ENCODE measurements at regions not wholly inside any gene's neighbourhood (a gene's known extent, or its start where the extent isn't known, plus 50 kb on each side); places are given as distances from the start of the nearest gene placed in this dataset.
"Not testable (repeated sequence)": the region's sequence is repeated elsewhere in the genome, so short reads cannot be mapped to it uniquely, and the experiment has no call there.

DNA sequence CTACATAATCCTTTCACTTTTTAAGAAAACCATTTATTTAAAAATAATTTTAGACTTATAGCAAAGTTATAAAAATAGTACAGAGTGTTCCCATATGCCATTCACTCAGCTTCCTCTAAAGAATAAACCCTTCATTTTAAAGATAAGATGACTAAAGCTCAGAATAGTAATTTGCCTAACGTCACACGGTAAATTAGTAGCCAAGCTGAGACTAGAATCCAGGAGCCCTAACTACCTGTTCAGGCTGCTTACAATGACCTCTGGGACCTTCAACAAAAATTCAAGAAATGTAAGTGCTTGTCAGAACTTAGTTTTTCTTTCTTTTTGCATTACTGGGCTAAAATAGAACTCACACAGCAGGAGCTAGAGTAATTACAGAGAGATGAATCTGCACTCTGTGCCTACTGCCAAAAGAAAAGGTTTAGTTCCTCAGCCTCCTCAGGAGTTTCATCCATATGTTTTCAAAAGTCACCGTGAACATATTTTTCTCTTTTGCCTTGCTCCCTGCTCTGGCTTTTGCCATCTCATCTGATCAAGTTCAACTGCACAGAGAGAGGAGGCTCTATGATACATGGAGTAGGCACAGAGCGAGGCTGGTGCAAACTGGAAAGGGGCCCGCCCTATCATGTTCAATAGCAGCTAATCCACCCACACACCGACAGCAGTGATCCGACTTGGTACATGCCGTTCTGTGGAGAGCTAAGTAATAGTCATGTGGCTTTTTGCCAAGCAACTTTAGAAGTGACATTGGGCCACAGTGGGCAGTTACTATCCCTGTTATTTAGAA lies 112.7 kb upstream of the SEC22B start:
- TF ChIP-seq, protein P1, sequence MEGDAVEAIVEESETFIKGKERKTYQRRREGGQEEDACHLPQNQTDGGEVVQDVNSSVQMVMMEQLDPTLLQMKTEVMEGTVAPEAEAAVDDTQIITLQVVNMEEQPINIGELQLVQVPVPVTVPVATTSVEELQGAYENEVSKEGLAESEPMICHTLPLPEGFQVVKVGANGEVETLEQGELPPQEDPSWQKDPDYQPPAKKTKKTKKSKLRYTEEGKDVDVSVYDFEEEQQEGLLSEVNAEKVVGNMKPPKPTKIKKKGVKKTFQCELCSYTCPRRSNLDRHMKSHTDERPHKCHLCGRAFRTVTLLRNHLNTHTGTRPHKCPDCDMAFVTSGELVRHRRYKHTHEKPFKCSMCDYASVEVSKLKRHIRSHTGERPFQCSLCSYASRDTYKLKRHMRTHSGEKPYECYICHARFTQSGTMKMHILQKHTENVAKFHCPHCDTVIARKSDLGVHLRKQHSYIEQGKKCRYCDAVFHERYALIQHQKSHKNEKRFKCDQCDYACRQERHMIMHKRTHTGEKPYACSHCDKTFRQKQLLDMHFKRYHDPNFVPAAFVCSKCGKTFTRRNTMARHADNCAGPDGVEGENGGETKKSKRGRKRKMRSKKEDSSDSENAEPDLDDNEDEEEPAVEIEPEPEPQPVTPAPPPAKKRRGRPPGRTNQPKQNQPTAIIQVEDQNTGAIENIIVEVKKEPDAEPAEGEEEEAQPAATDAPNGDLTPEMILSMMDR (IDR thresholded peaks at IDR 0.05): not testable (repeated sequence)
- not testable (repeated sequence) for TF ChIP-seq POLR2A (IDR thresholded peaks at IDR 0.05)
